ENCODE measurements at regions not wholly inside any gene's neighbourhood (a gene's known extent, or its start where the extent isn't known, plus 50 kb on each side); places are given as distances from the start of the nearest gene placed in this dataset.

GRCh38 chr10:78966844-78967488 is 101.8 kb upstream of the ZMIZ1 start:
- DNase-seq (ENCODE audit: low read depth) = no peak
- TF ChIP-seq CTCF (IDR thresholded peaks at IDR 0.05; ENCODE audit: insufficient read depth, low read depth, low read length, missing control alignments) = no peak
- no peak overlapping the region for H3K4me3 ChIP-seq (ENCODE audit: low read depth, low read length)

- no peak for DNase-seq (ENCODE audit: low read depth)
- TF ChIP-seq CTCF (IDR thresholded peaks at IDR 0.05; ENCODE audit: insufficient read depth, low read depth, low read length, missing control alignments) = no peak
- H3K4me3 ChIP-seq (ENCODE audit: low read depth, low read length) = no peak overlapping the region
Observed at GRCh38 chr10:78968300-78968942, 100.3 kb upstream of the ZMIZ1 start.

- TF ChIP-seq CTCF (IDR thresholded peaks at IDR 0.05; ENCODE audit: insufficient read depth, low read depth, low read length, missing control alignments) = no peak
- DNase-seq (ENCODE audit: low read depth) = no peak
- no peak overlapping the region for H3K4me3 ChIP-seq (ENCODE audit: low read depth, low read length)
Observed at GRCh38 chr10:78968943-78969342, 99.8 kb upstream of the ZMIZ1 start.

GRCh38 chr10:78969719-78970118 is 99.0 kb upstream of the ZMIZ1 start:
- H3K4me3 ChIP-seq (ENCODE audit: low read depth, low read length) = no peak overlapping the region
- TF ChIP-seq CTCF (IDR thresholded peaks at IDR 0.05; ENCODE audit: insufficient read depth, low read depth, low read length, missing control alignments) = no peak
- no peak for DNase-seq (ENCODE audit: low read depth)

GRCh38 chr10:78970261-78970660 is 98.5 kb upstream of the ZMIZ1 start:
- DNase-seq (ENCODE audit: low read depth) = no peak
- no peak overlapping the region for H3K4me3 ChIP-seq (ENCODE audit: low read depth, low read length)
- TF ChIP-seq CTCF (IDR thresholded peaks at IDR 0.05; ENCODE audit: insufficient read depth, low read depth, low read length, missing control alignments) = no peak

- DNase-seq (ENCODE audit: low read depth) = no peak
- no peak for TF ChIP-seq CTCF (IDR thresholded peaks at IDR 0.05; ENCODE audit: insufficient read depth, low read depth, low read length, missing control alignments)
Observed at GRCh38 chr10:78971094-78971682, 97.6 kb upstream of the ZMIZ1 start.

More at GRCh38 chr10:78971094-78971682, 97.6 kb upstream of the ZMIZ1 start:
- no peak overlapping the region for H3K4me3 ChIP-seq (ENCODE audit: low read depth, low read length)

All from GM12865 (cell line).